BE2C (cell line): ENCODE measurements at regions not wholly inside any gene's neighbourhood (a gene's known extent, or its start where the extent isn't known, plus 50 kb on each side); places are given as distances from the start of the nearest gene placed in this dataset.

ENCODE experiments used
- DNase-seq: peaks from one replicate; pipeline ENCODE4 v3.0.0-alpha.2; 2020
- H3K27me3 ChIP-seq: fragments of 250-450 bp; sonication (Bioruptor Pico); 2 replicates; pipeline ENCODE4 v1.5.1; 2020; ENCODE audit warnings: mild to moderate bottlenecking
- H3K36me3 ChIP-seq: fragments of 250-450 bp; sonication (Bioruptor Pico); 2 replicates; pipeline ENCODE4 v1.5.1; 2020; ENCODE audit warnings: mild to moderate bottlenecking
- H3K4me1 ChIP-seq: fragments of 250-450 bp; sonication (Bioruptor Pico); 2 replicates; pipeline ENCODE4 v1.5.1; 2020
- H3K4me3 ChIP-seq: 2 replicates; pipeline ENCODE4 v1.5.1; 2011; ENCODE audit warnings: low read depth, low read length
- H3K9me3 ChIP-seq: fragments of 250-450 bp; sonication (Bioruptor Pico); 2 replicates; pipeline ENCODE4 v1.5.1; 2020
- CTCF ChIP-seq: IDR thresholded peaks from 2 replicates; pipeline ENCODE4 v1.5.1; 2012; ENCODE audit warnings: mild to moderate bottlenecking, low read depth, low read length

DNA sequence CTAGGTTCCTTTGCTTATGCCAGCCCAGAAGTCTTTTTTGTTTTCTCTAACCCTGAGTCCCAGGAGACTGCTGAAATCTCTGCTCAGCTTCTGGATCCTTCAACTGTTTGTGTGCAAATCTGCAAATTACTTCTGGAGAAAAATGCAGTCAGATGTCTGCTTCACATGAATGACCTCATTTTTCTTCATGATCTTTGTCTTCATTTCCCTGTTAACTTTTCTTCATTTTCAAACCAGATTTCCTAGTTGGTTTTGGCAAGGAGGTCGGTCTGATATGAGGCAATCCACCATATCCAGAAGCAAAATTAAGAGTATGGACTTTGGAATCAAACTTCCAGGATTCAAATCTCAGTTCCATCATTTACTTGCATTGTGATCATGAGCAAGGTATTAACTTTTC lies 66.8 kb downstream of the ZNF503 start:
- no peak for DNase-seq
- no peaks in the 10 kb centered on the region for H3K27me3 ChIP-seq
- H3K36me3 ChIP-seq, result no peaks in the 10 kb centered on the region
- no peaks in the 10 kb centered on the region for H3K4me1 ChIP-seq
- no peak for TF ChIP-seq CTCF
- no peak overlapping the region for H3K4me3 ChIP-seq
- H3K9me3 ChIP-seq, result no peaks in the 10 kb centered on the region

- Histone ChIP-seq H3K36me3 (no peaks in the 10 kb centered on the region), H3K4me1 (no peaks in the 10 kb centered on the region), H3K9me3 (no peaks in the 10 kb centered on the region), H3K4me3 (no peak overlapping the region), H3K27me3 (no peaks in the 10 kb centered on the region)
- no peak for DNase-seq
- no peak for TF ChIP-seq CTCF
Measured at GRCh38 chr10:75332081-75332480, 69.5 kb downstream of the ZNF503 start.

- no peak for DNase-seq
- H3K36me3 ChIP-seq, result no peaks in the 10 kb centered on the region
- H3K9me3 ChIP-seq, result no peaks in the 10 kb centered on the region
- TF ChIP-seq CTCF, result no peak
- no peaks in the 10 kb centered on the region for H3K27me3 ChIP-seq
- H3K4me3 ChIP-seq, result no peak overlapping the region
- no peaks in the 10 kb centered on the region for H3K4me1 ChIP-seq
Measured at GRCh38 chr10:75331081-75331480, 70.5 kb downstream of the ZNF503 start.

GRCh38 chr10:75329190-75329745 lies 72.3 kb downstream of the ZNF503 start:
- H3K4me3 ChIP-seq, result no peak overlapping the region
- DNase-seq, result no peak
- no peaks in the 10 kb centered on the region for H3K27me3 ChIP-seq
- no peak for TF ChIP-seq CTCF
- H3K9me3 ChIP-seq, result no peaks in the 10 kb centered on the region
- H3K36me3 ChIP-seq, result no peaks in the 10 kb centered on the region
- no peaks in the 10 kb centered on the region for H3K4me1 ChIP-seq

DNA sequence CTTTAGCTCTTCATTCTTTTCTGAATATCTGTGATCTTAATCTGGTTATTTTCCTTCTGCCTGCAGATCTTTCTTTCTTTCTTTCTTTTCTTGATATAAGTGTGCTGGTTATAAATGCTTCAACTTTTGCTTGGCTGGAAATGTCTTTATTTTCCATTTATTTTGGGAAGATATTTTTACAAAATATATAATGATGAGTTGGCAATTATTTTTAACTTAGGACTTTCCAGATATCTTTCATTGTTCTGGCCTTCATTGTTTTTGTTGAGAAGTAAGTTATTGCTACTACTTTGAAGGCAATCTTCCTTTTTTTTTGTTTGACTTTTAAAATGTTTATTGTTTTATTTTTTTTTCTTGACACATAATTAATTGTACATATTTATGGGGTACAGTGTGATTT lies 75.3 kb downstream of the ZNF503 start:
- H3K36me3 ChIP-seq, result no peaks in the 10 kb centered on the region
- no peaks in the 10 kb centered on the region for H3K9me3 ChIP-seq
- no peak for TF ChIP-seq CTCF
- no peak for DNase-seq
- H3K27me3 ChIP-seq, result no peaks in the 10 kb centered on the region
- H3K4me1 ChIP-seq, result no peaks in the 10 kb centered on the region
- H3K4me3 ChIP-seq, result no peak overlapping the region

DNA sequence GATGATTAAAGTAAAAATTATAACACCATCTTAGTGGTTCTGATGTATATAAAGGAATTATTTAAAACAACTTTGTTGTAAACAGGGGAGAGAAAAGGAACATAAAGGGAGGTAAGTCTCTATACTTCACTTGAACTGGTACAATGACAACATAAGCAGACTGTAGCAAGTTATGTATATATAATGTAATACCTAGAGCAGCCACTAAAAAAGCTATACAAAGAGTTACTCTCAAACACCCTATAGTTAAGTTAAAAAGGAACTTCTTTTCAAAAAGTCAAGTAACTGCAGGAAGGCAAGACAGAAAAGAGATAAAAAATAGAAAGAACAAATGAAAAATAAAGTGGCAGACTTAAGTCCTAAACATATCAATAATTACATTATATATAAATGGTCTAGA lies 82.3 kb downstream of the ZNF503 start:
- H3K9me3 ChIP-seq, result no peaks in the 10 kb centered on the region
- no peak for TF ChIP-seq CTCF
- DNase-seq, result no peak
- H3K4me1 ChIP-seq, result no peaks in the 10 kb centered on the region
- no peak overlapping the region for H3K4me3 ChIP-seq
- H3K36me3 ChIP-seq, result no peaks in the 10 kb centered on the region
- H3K27me3 ChIP-seq, result no peaks in the 10 kb centered on the region
